ENCODE measurements at regions not wholly inside any gene's neighbourhood (a gene's known extent, or its start where the extent isn't known, plus 50 kb on each side); places are given as distances from the start of the nearest gene placed in this dataset.
"Not testable (repeated sequence)": the region's sequence is repeated elsewhere in the genome, so short reads cannot be mapped to it uniquely, and the experiment has no call there.

GRCh38 chr17:63041722-63042121 is 75.7 kb downstream of the TANC2 start:
- 91% methylated on average over 2 of the region's 2 CpGs for WGBS (ENCODE audit: missing lambda C conversion rate)
- no peak for DNase-seq (ENCODE audit: low read depth in 1 of 2, low spot score in 1 of 2)
- POLR2A ChIA-PET = no interaction called here
- CTCF ChIA-PET = no interaction called here
- no peak for ATAC-seq
- Histone ChIP-seq H3K27ac (no peak overlapping the region), H3K4me2 (peak overlapping the region; percentile 80), H3K4me3 (no peak overlapping the region), H3K9me3 (no peaks in the 10 kb centered on the region), H3K4me1 (peaks cover 56% of the 10 kb centered on the region)
- TF ChIP-seq REST (IDR thresholded peaks at IDR 0.05) (no peak), KDM1A (IDR thresholded peaks at IDR 0.05; ENCODE audit: low read depth) (no peak), CTCF (IDR thresholded peaks at IDR 0.05) (no peak), TP53 (CRISPR knock-in tag; IDR thresholded peaks at IDR 0.05) (no peak), EP300 (IDR thresholded peaks at IDR 0.05) (no peak), POLR2A (IDR thresholded peaks at IDR 0.05; ENCODE audit: low read length) (no peak), BHLHE40 (IDR thresholded peaks at IDR 0.05; ENCODE audit: low read depth, low read length) (no peak), ZSCAN20 (CRISPR knock-in tag; IDR thresholded peaks at IDR 0.05) (no peak), ATOH8 (CRISPR knock-in tag; IDR thresholded peaks at IDR 0.05; ENCODE audit: low read depth) (no peak), GATA3 (IDR thresholded peaks at IDR 0.05; ENCODE audit: borderline replicate concordance) (no peak), NR3C1 (IDR thresholded peaks at IDR 0.05) (no peak), NFE2L2 (conservative IDR thresholded peaks at IDR 0.05; ENCODE audit: low read length) (no peak), ZNF302 (CRISPR knock-in tag; IDR thresholded peaks at IDR 0.05) (no peak), HMGXB4 (CRISPR knock-in tag; IDR thresholded peaks at IDR 0.05; ENCODE audit: borderline replicate concordance) (no peak), JUNB (IDR thresholded peaks at IDR 0.05) (no peak), CHD4 (IDR thresholded peaks at IDR 0.05; ENCODE audit: borderline replicate concordance) (no peak), USF2 (IDR thresholded peaks at IDR 0.05) (no peak), ZC3H11A (IDR thresholded peaks at IDR 0.05) (no peak)
- FAIRE-seq = no peak

- CTCF ChIA-PET = no interaction called here
- WGBS (ENCODE audit: missing lambda C conversion rate) = 77% methylated on average over 2 of the region's 2 CpGs
Measured at GRCh38 chr17:63042256-63042812, 76.3 kb downstream of the TANC2 start.

GRCh38 chr17:63057560-63057959 is 91.5 kb downstream of the TANC2 start:
- H3K4me1 ChIP-seq; FAIRE-seq; ATAC-seq; H3K9me3 ChIP-seq; POLR2A ChIA-PET; H3K4me2 ChIP-seq; H3K27ac ChIP-seq; DNase-seq (ENCODE audit: low read depth in 1 of 2, low spot score in 1 of 2); H3K4me3 ChIP-seq: not testable (repeated sequence)
- WGBS (ENCODE audit: missing lambda C conversion rate) = 74% methylated on average over 2 of the region's 2 CpGs
- CTCF ChIA-PET = interaction anchor here (2.1 kb wide), 1 partner anchor 9 kb away, joined by 4 read pairs; no protein-coding TSS in a partner anchor

More at GRCh38 chr17:63042256-63042812, 76.3 kb downstream of the TANC2 start:
- peaks cover 56% of the 10 kb centered on the region for H3K4me1 ChIP-seq
- ATAC-seq = no peak
- TF ChIP-seq JUNB (IDR thresholded peaks at IDR 0.05) = no peak
- no peak for TF ChIP-seq PHF8 (IDR thresholded peaks at IDR 0.05; ENCODE audit: borderline replicate concordance, low read depth)
- TF ChIP-seq NR3C1 (IDR thresholded peaks at IDR 0.05) = no peak
- TF ChIP-seq HDAC2 (IDR thresholded peaks at IDR 0.05) = no peak
- no peak for TF ChIP-seq HOXA7 (CRISPR knock-in tag; IDR thresholded peaks at IDR 0.05)
- no peak for TF ChIP-seq EP300 (IDR thresholded peaks at IDR 0.05)
- no peak for TF ChIP-seq FOSL2 (IDR thresholded peaks at IDR 0.05)
- no peak for TF ChIP-seq FOSL2 (CRISPR knock-in tag; IDR thresholded peaks at IDR 0.05)
- no peak for TF ChIP-seq ZC3H11A (IDR thresholded peaks at IDR 0.05)
- POLR2A ChIA-PET = no interaction called here
- H3K4me2 ChIP-seq = peak overlapping the region; percentile 80; the same call in 2 of the 3 replicates
- H3K9me3 ChIP-seq = no peaks in the 10 kb centered on the region
- FAIRE-seq = peak; percentile 80
- no peak for DNase-seq (ENCODE audit: low read depth in 1 of 2, low spot score in 1 of 2)
- H3K4me3 ChIP-seq = no peak overlapping the region
- no peak overlapping the region for H3K27ac ChIP-seq

Data from A549 (cell line).